Chondrocyte (in vitro differentiated cells): ENCODE measurements at regions not wholly inside any gene's neighbourhood (a gene's known extent, or its start where the extent isn't known, plus 50 kb on each side); places are given as distances from the start of the nearest gene placed in this dataset.
A peak's percentile ranks its signal among the peaks of the same experiment; 100 is the strongest.

Experiments
- DNase-seq: peaks from one replicate; pipeline ENCODE4 v3.0.0; 2021; ENCODE audit warnings: mixed read lengths, low spot score
- H3K27ac Mint-ChIP-seq: one replicate; pipeline ENCODE4 v1.8.0; 2021; ENCODE audit warnings: mild to moderate bottlenecking, moderate library complexity, mixed read lengths; ENCODE audit not compliant: unreplicated experiment
- H3K27me3 Mint-ChIP-seq: 2 replicates; pipeline ENCODE4 v1.8.0; 2021; ENCODE audit warnings: low read depth, mixed read lengths
- H3K36me3 Mint-ChIP-seq: 2 replicates; pipeline ENCODE4 v1.8.0; 2021; ENCODE audit warnings: low read depth, mixed read lengths
- H3K4me1 Mint-ChIP-seq: 2 replicates; pipeline ENCODE4 v1.8.0; 2021; ENCODE audit warnings: low read depth, mild to moderate bottlenecking, mixed read lengths
- H3K4me3 Mint-ChIP-seq: one replicate; pipeline ENCODE4 v1.8.0; 2021; ENCODE audit warnings: mild to moderate bottlenecking, moderate library complexity, mixed read lengths; ENCODE audit not compliant: unreplicated experiment
- H3K9me3 Mint-ChIP-seq: 2 replicates; pipeline ENCODE4 v1.8.0; 2021; ENCODE audit warnings: low read depth, mixed read lengths
- CTCF ChIP-seq: fragments of 200-600 bp; sonication (generic); IDR thresholded peaks from 2 replicates; pipeline ENCODE4 v1.5.0; 2021; ENCODE audit warnings: antibody characterized with exemption, mild to moderate bottlenecking, moderate library complexity

- Mint-ChIP-seq H3K4me3 (no peak overlapping the region), H3K36me3 (no peaks in the 10 kb centered on the region), H3K9me3 (peaks cover 3% of the 10 kb centered on the region), H3K27ac (no peak overlapping the region), H3K4me1 (no peaks in the 10 kb centered on the region), H3K27me3 (peaks cover 54% of the 10 kb centered on the region)
- TF ChIP-seq CTCF, result no peak
- DNase-seq, result peak; percentile 67
These were observed 67.3 kb downstream of the ADRA2C start for GRCh38 chr4:3833326-3833989.

DNA sequence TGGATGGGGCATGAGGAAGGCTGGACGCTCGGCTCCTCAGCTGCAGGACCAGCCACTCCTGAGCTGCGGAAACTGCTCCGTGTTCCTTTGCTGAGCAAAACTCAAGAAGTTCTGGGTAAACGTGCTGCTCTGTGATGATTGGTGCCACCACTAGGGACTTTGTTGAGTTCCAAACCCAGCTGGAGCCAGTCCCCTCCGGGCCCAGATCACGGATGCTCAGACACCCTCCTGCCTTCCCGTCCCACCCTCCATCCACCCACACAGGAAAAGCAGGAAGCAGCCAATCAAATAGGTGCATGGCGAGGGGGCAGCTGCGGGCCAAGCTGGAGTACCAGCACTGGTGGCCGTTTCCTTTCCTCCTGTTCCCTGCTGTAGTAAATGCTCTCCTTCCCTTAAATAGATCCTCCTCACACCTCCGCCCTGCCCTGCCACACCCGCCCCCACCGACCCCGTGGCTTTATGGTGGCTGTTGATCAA, 68.0 kb downstream of the ADRA2C start:
- Mint-ChIP-seq H3K9me3 (peaks cover 3% of the 10 kb centered on the region), H3K27ac (no peak overlapping the region), H3K4me1 (no peaks in the 10 kb centered on the region), H3K27me3 (peaks cover 50% of the 10 kb centered on the region), H3K4me3 (no peak overlapping the region), H3K36me3 (no peaks in the 10 kb centered on the region)
- DNase-seq, result no peak
- no peak for TF ChIP-seq CTCF

GRCh38 chr4:3834663-3835521, 68.7 kb downstream of the ADRA2C start:
- peaks cover 3% of the 10 kb centered on the region for H3K9me3 Mint-ChIP-seq
- no peak for TF ChIP-seq CTCF
- no peaks in the 10 kb centered on the region for H3K4me1 Mint-ChIP-seq
- no peak overlapping the region for H3K4me3 Mint-ChIP-seq
- H3K27me3 Mint-ChIP-seq, result peaks cover 45% of the 10 kb centered on the region
- H3K36me3 Mint-ChIP-seq, result no peaks in the 10 kb centered on the region
- peak; percentile 86 for DNase-seq
- no peak overlapping the region for H3K27ac Mint-ChIP-seq

DNA sequence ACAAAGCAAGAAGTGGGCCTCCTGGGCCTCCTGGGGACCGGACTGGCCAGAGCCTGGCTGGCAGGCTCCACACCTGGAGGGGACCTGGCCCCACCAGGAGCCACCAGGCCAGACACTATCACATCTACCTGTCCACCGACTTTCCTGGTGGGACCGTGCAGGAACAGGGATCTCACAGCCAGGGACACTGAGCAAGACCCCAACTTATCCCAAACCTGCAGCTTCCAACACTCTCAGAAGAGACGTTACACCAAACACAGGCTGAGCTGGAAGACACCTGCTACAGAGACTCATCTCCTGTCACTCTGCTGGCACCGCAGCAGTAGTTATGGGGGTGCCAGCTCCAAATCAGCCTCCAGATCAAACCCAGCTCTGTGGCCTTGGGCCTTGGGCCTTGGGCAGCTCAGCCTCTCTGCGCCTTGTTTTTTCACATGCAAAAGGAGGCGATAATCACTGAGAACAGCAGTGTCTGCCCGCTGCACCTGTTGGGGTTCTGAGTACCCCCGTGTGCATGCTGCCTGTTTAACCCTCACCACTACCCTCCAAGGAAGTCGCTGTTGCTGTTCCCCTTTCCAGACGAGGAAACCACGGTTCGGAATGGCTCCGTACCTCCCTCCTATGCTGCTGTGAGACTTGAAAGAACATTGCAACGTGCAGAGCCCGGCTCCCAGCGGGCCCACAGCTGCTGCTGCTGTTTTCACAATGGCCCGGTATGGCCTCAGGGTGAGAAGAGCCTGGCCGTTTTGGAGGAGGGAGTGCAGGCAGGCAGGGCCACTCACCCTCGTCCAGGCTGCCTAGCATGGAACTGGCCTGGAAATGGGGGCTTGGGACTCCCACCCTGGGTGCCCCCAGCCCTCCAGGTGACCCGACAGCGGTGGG, 69.6 kb downstream of the ADRA2C start:
- no peak for DNase-seq
- Mint-ChIP-seq H3K27ac (no peak overlapping the region), H3K4me1 (no peaks in the 10 kb centered on the region), H3K4me3 (no peak overlapping the region), H3K36me3 (no peaks in the 10 kb centered on the region), H3K9me3 (peaks cover 3% of the 10 kb centered on the region), H3K27me3 (peaks cover 45% of the 10 kb centered on the region)
- no peak for TF ChIP-seq CTCF

DNA sequence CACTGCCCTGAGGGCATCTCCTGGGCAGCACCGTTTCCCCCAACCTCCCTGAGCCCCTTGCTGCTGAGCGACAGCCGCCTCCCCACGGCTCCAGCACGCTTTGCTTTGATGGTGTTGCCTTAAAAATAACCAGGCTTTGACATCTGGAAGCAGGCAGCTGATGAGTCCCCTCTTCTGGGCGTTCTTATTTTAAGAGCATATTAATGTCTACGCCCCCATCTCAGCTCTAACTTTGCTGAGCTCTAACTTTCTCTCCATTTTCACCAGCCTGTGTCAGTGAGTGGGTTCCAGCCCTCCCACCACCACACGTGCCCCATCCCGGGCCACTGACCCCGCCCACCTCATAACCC, 70.2 kb downstream of the ADRA2C start:
- DNase-seq, result no peak
- peaks cover 3% of the 10 kb centered on the region for H3K9me3 Mint-ChIP-seq
- no peak overlapping the region for H3K27ac Mint-ChIP-seq
- H3K4me3 Mint-ChIP-seq, result no peak overlapping the region
- H3K4me1 Mint-ChIP-seq, result no peaks in the 10 kb centered on the region
- TF ChIP-seq CTCF, result no peak
- peaks cover 50% of the 10 kb centered on the region for H3K27me3 Mint-ChIP-seq
- no peaks in the 10 kb centered on the region for H3K36me3 Mint-ChIP-seq
